Endothelial cell of umbilical vein (primary cell): ENCODE measurements at regions not wholly inside any gene's neighbourhood (a gene's known extent, or its start where the extent isn't known, plus 50 kb on each side); places are given as distances from the start of the nearest gene placed in this dataset.

ENCODE experiments used
- BruUV-seq: library from RNA; stranded (reverse); fragments of 400-500 nt; replicated peaks from 2 replicates; lab custom pipeline; 2021; lab: Mats Ljungman, UMichigan
- CTCF ChIA-PET: fragments of 300-600, 350-600 bp; sonication (Branson Sonifier 250); formaldehyde crosslinking; loops from one replicate; lab custom pipeline; 2021; ENCODE audit warnings: antibody characterized with exemption, inconsistent platforms; lab: Charles Lee
- POLR2A ChIA-PET: fragments of 300-600, 350-600 bp; sonication (Branson Sonifier 250); formaldehyde crosslinking; loops from one replicate; lab custom pipeline; 2021; ENCODE audit warnings: antibody characterized with exemption, inconsistent platforms; lab: Charles Lee
- DNase-seq: peaks from one replicate; pipeline ENCODE4 v3.0.0-alpha.2; 2011; ENCODE audit warnings: low read depth, low spot score
- FAIRE-seq: peaks from 2 replicates; lab custom pipeline; 2011; peaks lifted over from hg19 to GRCh38; lab: Jason Lieb, UNC
- H2AFZ ChIP-seq: 2 replicates; pipeline ENCODE4 v1.6.0; 2012; ENCODE audit warnings: low read depth, low read length, control low read depth, inconsistent platforms
- H3K27ac ChIP-seq: 2 replicates; pipeline ENCODE4 v1.5.1; 2011; ENCODE audit warnings: low read depth, mild to moderate bottlenecking, control low read depth, low read length, moderate library complexity; ENCODE audit not compliant: insufficient read depth
- H3K27me3 ChIP-seq, 2 experiments: 2 replicates each; pipeline versions ENCODE4 v1.6.0 to v1.6.1; 2011; ENCODE audit warnings: low read length in 2 of 2, mixed read lengths in 1 of 2; ENCODE audit not compliant: control insufficient read depth in 2 of 2, insufficient read depth in 2 of 2
- H3K36me3 ChIP-seq, 2 experiments: 2 replicates in 1 of 2; 3 replicates in 1 of 2; pipeline ENCODE4 v1.5.1; 2011; ENCODE audit warnings: low read length in 2 of 2, mild to moderate bottlenecking in 1 of 2, moderate library complexity in 1 of 2; ENCODE audit not compliant: control insufficient read depth in 2 of 2, insufficient read depth in 2 of 2; ENCODE audit errors: extremely low read depth in 1 of 2
- H3K4me1 ChIP-seq: 3 replicates; pipeline ENCODE4 v1.5.1; 2011; ENCODE audit warnings: mild to moderate bottlenecking, low read length; ENCODE audit not compliant: control insufficient read depth, insufficient read depth; ENCODE audit errors: extremely low read depth
- H3K4me2 ChIP-seq: 2 replicates; pipeline ENCODE4 v1.6.1; 2011; ENCODE audit warnings: low read length, control low read depth, mixed read lengths; ENCODE audit not compliant: insufficient read depth
- H3K4me3 ChIP-seq, 3 experiments: fragments of 200-600 bp in 1 of 3; sonication (generic), shearing (Covaris generic) in 1 of 3; replicated peaks in 1 of 3; 2 replicates each; pipeline ENCODE4 v1.5.1; 2011 to 2016; ENCODE audit warnings: control low read depth in 3 of 3, low read length in 3 of 3, mild to moderate bottlenecking in 2 of 3, inconsistent platforms in 1 of 3, low read depth in 1 of 3, moderate library complexity in 1 of 3; ENCODE audit not compliant: insufficient read depth in 1 of 3
- H3K79me2 ChIP-seq: 2 replicates; pipeline ENCODE4 v1.6.0; 2012; ENCODE audit warnings: low read length, inconsistent platforms; ENCODE audit not compliant: control insufficient read depth, insufficient read depth
- H3K9ac ChIP-seq: replicated peaks from 2 replicates; pipeline ENCODE3; 2011; ENCODE audit warnings: low read length, control low read depth; ENCODE audit not compliant: insufficient read depth; ENCODE audit errors: extremely low read depth
- H3K9me1 ChIP-seq: replicated peaks from 3 replicates; pipeline ENCODE4 v1.6.0; 2011; ENCODE audit warnings: mild to moderate bottlenecking, low read length; ENCODE audit not compliant: control insufficient read depth, insufficient read depth; ENCODE audit errors: extremely low read depth
- H3K9me3 ChIP-seq: replicated peaks from 2 replicates; pipeline ENCODE4 v1.5.1; 2012; ENCODE audit warnings: low read length, inconsistent platforms; ENCODE audit not compliant: control insufficient read depth, insufficient read depth
- H4K20me1 ChIP-seq: replicated peaks from 2 replicates; pipeline ENCODE3; 2011; ENCODE audit warnings: mild to moderate bottlenecking, low read length; ENCODE audit not compliant: control insufficient read depth, insufficient read depth; ENCODE audit errors: extremely low read depth
- CTCF ChIP-seq, 2 donors: IDR thresholded peaks; 1 replicate in 1 of 2; 2 replicates in 1 of 2; pipeline ENCODE4 v1.5.1; 2011; ENCODE audit warnings: low read length in 2 of 2, mild to moderate bottlenecking in 2 of 2, moderate library complexity in 2 of 2, control low read depth in 1 of 2, inconsistent platforms in 1 of 2, low read depth in 1 of 2; ENCODE audit not compliant: insufficient read depth in 1 of 2; ENCODE audit errors: extremely low read depth in 1 of 2
- EZH2 ChIP-seq: IDR thresholded peaks from 2 replicates; pipeline ENCODE4 v1.6.1; 2012; ENCODE audit warnings: borderline replicate concordance, low read depth, mild to moderate bottlenecking, moderate library complexity, low read length, inconsistent platforms; ENCODE audit not compliant: severe bottlenecking
- FOS ChIP-seq: IDR thresholded peaks from 2 replicates; pipeline ENCODE4 v1.6.1; 2011; ENCODE audit warnings: mild to moderate bottlenecking, low read length, moderate library complexity, borderline replicate concordance; ENCODE audit not compliant: insufficient read depth
- GATA2 ChIP-seq: IDR thresholded peaks from 2 replicates; pipeline ENCODE4 v1.7.0; 2011; ENCODE audit warnings: low read depth, mild to moderate bottlenecking, moderate library complexity, mixed read lengths, low read length; ENCODE audit not compliant: insufficient read length, insufficient read depth
- JUN ChIP-seq: IDR thresholded peaks from 2 replicates; pipeline ENCODE4 v1.6.1; 2011; ENCODE audit warnings: borderline replicate concordance, low read depth; ENCODE audit not compliant: insufficient read length, insufficient read depth
- MAX ChIP-seq: IDR thresholded peaks from 2 replicates; pipeline ENCODE4 v1.6.1; 2011; ENCODE audit not compliant: insufficient read depth, insufficient read length
- MYC ChIP-seq: IDR thresholded peaks from one replicate; pipeline ENCODE4 v1.6.1; 2011; ENCODE audit warnings: mild to moderate bottlenecking, low read depth, low read length
- POLR2A ChIP-seq: IDR thresholded peaks from 2 replicates; pipeline ENCODE4 v1.6.1; 2012; ENCODE audit warnings: low read depth, mild to moderate bottlenecking, control low read depth, low read length
- POLR2AphosphoS5 ChIP-seq: IDR thresholded peaks from 2 replicates; pipeline ENCODE4 v1.6.1; 2012; ENCODE audit warnings: low read depth, mild to moderate bottlenecking, control low read depth, low read length, moderate library complexity; ENCODE audit not compliant: insufficient read depth
- dilution Hi-C: fragments of 300-500 bp; cut with MboI; formaldehyde crosslinking; loops from one replicate; pipeline ENCODE4 v1.15.0; 2019; ENCODE audit warnings: low sequenced_read_pairs; ENCODE audit not compliant: extremely low pct_ligation_motif_present
- intact Hi-C: fragments of 100-400 bp; cut with micrococcal nuclease; formaldehyde crosslinking; loops from one replicate; pipeline ENCODE4 v1.10.0; 2022

GRCh38 chr12:17540921-17541320, 549.1 kb downstream of the RERGL start:
- ChIA-PET POLR2A (no interaction called here), CTCF (no interaction called here)
- H3K79me2 ChIP-seq = no peaks in the 10 kb centered on the region
- no peak for TF ChIP-seq MYC
- no peak for TF ChIP-seq JUN
- TF ChIP-seq GATA2 = no peak
- TF ChIP-seq POLR2AphosphoS5 = no peak
- TF ChIP-seq FOS = no peak
- no peak for TF ChIP-seq EZH2
- TF ChIP-seq CTCF (IDR thresholded peaks at IDR 0.05; ENCODE audit: extremely low read depth in 1 of 2, insufficient read depth in 1 of 2, low read depth in 1 of 2, low read length in 2 of 2) = no peak
- no peak for TF ChIP-seq MAX
- no peak for TF ChIP-seq POLR2A
- no peaks in the 10 kb centered on the region for H3K9me1 ChIP-seq
- dilution Hi-C loops (no loop called here), intact Hi-C loops (no loop called here)
- no peaks in the 10 kb centered on the region for H3K4me1 ChIP-seq
- H2AFZ ChIP-seq = no peak overlapping the region
- no peak overlapping the region for H3K4me2 ChIP-seq
- no TSS peak for BruUV-seq
- H3K4me3 ChIP-seq = no peak overlapping the region
- H3K9me3 ChIP-seq = peaks cover 10% of the 10 kb centered on the region
- no peak overlapping the region for H3K27ac ChIP-seq
- H4K20me1 ChIP-seq = no peaks in the 10 kb centered on the region
- DNase-seq (no peak), FAIRE-seq (no peak)
- H3K36me3 ChIP-seq = no peaks in the 10 kb centered on the region
- H3K27me3 ChIP-seq = no peaks in the 10 kb centered on the region
- H3K9ac ChIP-seq = no peak overlapping the region
